Gastroesophageal sphincter (tissue), 4 donors: ENCODE measurements at regions not wholly inside any gene's neighbourhood (a gene's known extent, or its start where the extent isn't known, plus 50 kb on each side); places are given as distances from the start of the nearest gene placed in this dataset.

ENCODE experiments used
- ATAC-seq: fragments of 150-250 bp; one replicate; pipeline ENCODE4 v1.9.1; 2016; ENCODE audit warnings: mild to moderate bottlenecking, moderate library complexity
- H3K27ac ChIP-seq, 4 donors: fragments of 200-600 bp; sonication (generic) in 3 of 4; 1 replicate in 3 of 4; 2 replicates in 1 of 4; pipeline ENCODE4 v1.5.1; 2016 to 2019
- H3K27me3 ChIP-seq: fragments of 200-600 bp; sonication (generic); one replicate; pipeline ENCODE4 v1.5.1; 2019
- H3K36me3 ChIP-seq, 2 donors: fragments of 200-600 bp; sonication (generic); one replicate each; pipeline ENCODE4 v1.5.1; 2019; ENCODE audit warnings: control low read depth in 1 of 2
- H3K4me1 ChIP-seq, 3 donors: fragments of 200-600 bp; sonication (generic); 1 replicate in 2 of 3; 2 replicates in 1 of 3; pipeline ENCODE4 v1.5.1; 2016 to 2019; ENCODE audit warnings: control low read depth in 2 of 3
- H3K4me3 ChIP-seq, 2 donors: fragments of 200-600 bp; sonication (generic); one replicate each; pipeline ENCODE4 v1.5.1; 2019; ENCODE audit warnings: mild to moderate bottlenecking in 1 of 2, moderate library complexity in 1 of 2
- H3K9me3 ChIP-seq, 3 donors: fragments of 200-600 bp; sonication (generic); one replicate each; pipeline ENCODE4 v1.5.1; 2017 to 2019; ENCODE audit warnings: control low read depth in 2 of 3
- EP300 ChIP-seq: sonication (generic); formaldehyde crosslinking; IDR thresholded peaks from one replicate; pipeline ENCODE4 v1.6.1; 2017; ENCODE audit warnings: antibody characterized with exemption, mild to moderate bottlenecking
- POLR2A ChIP-seq, 2 donors: fragments of 450-650 bp; IDR thresholded peaks; one replicate each; pipeline ENCODE4 v1.6.1; 2017; ENCODE audit warnings: antibody characterized with exemption in 2 of 2, mild to moderate bottlenecking in 2 of 2, moderate library complexity in 1 of 2
- POLR2AphosphoS5 ChIP-seq: sonication (generic); formaldehyde crosslinking; IDR thresholded peaks from one replicate; pipeline ENCODE4 v1.6.1; 2017; ENCODE audit warnings: antibody characterized with exemption
- WGBS, 2 donors: methylation state at CpG; one replicate each; pipeline ENCODE4 v1.1.5; 2018; ENCODE audit warnings: low coverage in 1 of 2; 5-methylcytosine and 5-hydroxymethylcytosine counted together
- TF ChIP-seq, protein P1 (sequence below), 4 experiments: fragments of 200-600 bp in 2 of 4; fragments of 450-650 bp in 2 of 4; sonication (generic) in 1 of 4; IDR thresholded peaks; one replicate each; pipeline ENCODE4 v1.5.1; 2017 to 2019; ENCODE audit warnings: antibody characterized with exemption in 4 of 4, mild to moderate bottlenecking in 2 of 4, moderate library complexity in 2 of 4

GRCh38 chr13:40863723-40864122 lies 74.3 kb downstream of the SLC25A15 start:
- no peaks in the 10 kb centered on the region for H3K36me3 ChIP-seq
- no peaks in the 10 kb centered on the region for H3K4me1 ChIP-seq
- WGBS, 2 donors, result 68 to 75% methylated on average over 3 to 4 of the region's 4 CpGs
- H3K9me3 ChIP-seq, result no peaks in the 10 kb centered on the region
- H3K4me3 ChIP-seq, result no peak overlapping the region
- ATAC-seq, result no peak
- H3K27ac ChIP-seq, result no peak overlapping the region
- no peak for TF ChIP-seq POLR2AphosphoS5
- TF ChIP-seq, protein P1, sequence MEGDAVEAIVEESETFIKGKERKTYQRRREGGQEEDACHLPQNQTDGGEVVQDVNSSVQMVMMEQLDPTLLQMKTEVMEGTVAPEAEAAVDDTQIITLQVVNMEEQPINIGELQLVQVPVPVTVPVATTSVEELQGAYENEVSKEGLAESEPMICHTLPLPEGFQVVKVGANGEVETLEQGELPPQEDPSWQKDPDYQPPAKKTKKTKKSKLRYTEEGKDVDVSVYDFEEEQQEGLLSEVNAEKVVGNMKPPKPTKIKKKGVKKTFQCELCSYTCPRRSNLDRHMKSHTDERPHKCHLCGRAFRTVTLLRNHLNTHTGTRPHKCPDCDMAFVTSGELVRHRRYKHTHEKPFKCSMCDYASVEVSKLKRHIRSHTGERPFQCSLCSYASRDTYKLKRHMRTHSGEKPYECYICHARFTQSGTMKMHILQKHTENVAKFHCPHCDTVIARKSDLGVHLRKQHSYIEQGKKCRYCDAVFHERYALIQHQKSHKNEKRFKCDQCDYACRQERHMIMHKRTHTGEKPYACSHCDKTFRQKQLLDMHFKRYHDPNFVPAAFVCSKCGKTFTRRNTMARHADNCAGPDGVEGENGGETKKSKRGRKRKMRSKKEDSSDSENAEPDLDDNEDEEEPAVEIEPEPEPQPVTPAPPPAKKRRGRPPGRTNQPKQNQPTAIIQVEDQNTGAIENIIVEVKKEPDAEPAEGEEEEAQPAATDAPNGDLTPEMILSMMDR (IDR thresholded peaks at IDR 0.05), result no peak
- TF ChIP-seq EP300, result no peak
- TF ChIP-seq POLR2A (IDR thresholded peaks at IDR 0.05), result no peak
- no peaks in the 10 kb centered on the region for H3K27me3 ChIP-seq

DNA sequence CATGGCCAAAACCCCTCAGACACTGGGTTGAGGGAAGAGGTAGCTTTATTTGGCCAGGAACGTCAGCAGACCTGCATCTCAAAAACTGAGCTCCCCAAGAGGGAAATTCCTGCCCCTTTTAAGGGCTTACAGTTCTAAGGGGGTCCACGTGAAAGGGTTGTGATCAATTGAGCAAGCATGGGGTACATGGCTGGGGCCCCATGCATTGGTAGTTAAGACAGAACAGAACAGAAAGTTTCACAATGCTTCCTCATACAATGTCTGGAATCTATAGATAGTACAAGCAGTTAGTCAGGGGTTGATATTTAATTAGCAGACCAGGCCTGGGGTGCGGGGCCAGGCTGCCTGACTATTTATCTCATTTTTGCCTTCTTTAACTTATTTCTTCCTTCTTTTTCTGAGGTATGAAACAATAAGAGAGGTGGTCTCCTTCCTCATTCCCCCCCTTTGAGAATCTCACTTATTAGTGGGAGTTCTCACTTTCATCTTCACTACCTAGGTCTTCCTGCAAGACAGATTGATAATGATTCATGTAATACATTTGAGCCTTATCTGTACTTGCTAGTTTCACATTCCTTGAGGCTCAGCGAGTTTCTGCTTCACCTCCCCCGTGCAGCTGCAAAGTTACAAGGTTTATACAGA lies 84.8 kb downstream of the SLC25A15 start:
- no peak overlapping the region for H3K27ac ChIP-seq
- peaks cover 0 to 68% (median 0%) of the 10 kb centered on the region in 3 donors for H3K9me3 ChIP-seq
- no peaks in the 10 kb centered on the region for H3K27me3 ChIP-seq
- TF ChIP-seq POLR2A (IDR thresholded peaks at IDR 0.05) (no peak), EP300 (no peak), POLR2AphosphoS5 (no peak)
- TF ChIP-seq, protein P1 (IDR thresholded peaks at IDR 0.05), result no peak
- H3K4me1 ChIP-seq, result no peaks in the 10 kb centered on the region
- 97 to 98% methylated on average over 4 to 5 of the region's 5 CpGs for WGBS, 2 donors
- no peak overlapping the region for H3K4me3 ChIP-seq
- peaks cover 0 to 68% of the 10 kb centered on the region in 2 donors for H3K36me3 ChIP-seq
- no peak for ATAC-seq

GRCh38 chr13:40875044-40875443 lies 85.6 kb downstream of the SLC25A15 start:
- no peak for TF ChIP-seq POLR2A (IDR thresholded peaks at IDR 0.05)
- Histone ChIP-seq H3K4me3 (no peak overlapping the region), H3K9me3 (peaks cover 0 to 68% (median 0%) of the 10 kb centered on the region in 3 donors), H3K27ac (no peak overlapping the region), H3K27me3 (no peaks in the 10 kb centered on the region), H3K36me3 (peaks cover 0 to 75% of the 10 kb centered on the region in 2 donors), H3K4me1 (no peaks in the 10 kb centered on the region)
- 97 to 100% methylated on average over 3 to 4 of the region's 4 CpGs for WGBS, 2 donors
- no peak for ATAC-seq

- Histone ChIP-seq H3K27me3 (no peaks in the 10 kb centered on the region), H3K9me3 (peaks cover 0 to 68% (median 0%) of the 10 kb centered on the region in 3 donors), H3K4me3 (no peak overlapping the region), H3K27ac (no peak overlapping the region), H3K4me1 (no peaks in the 10 kb centered on the region), H3K36me3 (peaks cover 0 to 77% of the 10 kb centered on the region in 2 donors)
- TF ChIP-seq, protein P1 (IDR thresholded peaks at IDR 0.05), result no peak
- no peak for TF ChIP-seq POLR2AphosphoS5
- no peak for TF ChIP-seq POLR2A (IDR thresholded peaks at IDR 0.05)
- TF ChIP-seq EP300, result no peak
- ATAC-seq, result no peak
- 80 to 98% methylated on average over 1 to 6 of the region's 6 CpGs for WGBS, 2 donors
Measured at GRCh38 chr13:40875583-40875982, 86.2 kb downstream of the SLC25A15 start.

DNA sequence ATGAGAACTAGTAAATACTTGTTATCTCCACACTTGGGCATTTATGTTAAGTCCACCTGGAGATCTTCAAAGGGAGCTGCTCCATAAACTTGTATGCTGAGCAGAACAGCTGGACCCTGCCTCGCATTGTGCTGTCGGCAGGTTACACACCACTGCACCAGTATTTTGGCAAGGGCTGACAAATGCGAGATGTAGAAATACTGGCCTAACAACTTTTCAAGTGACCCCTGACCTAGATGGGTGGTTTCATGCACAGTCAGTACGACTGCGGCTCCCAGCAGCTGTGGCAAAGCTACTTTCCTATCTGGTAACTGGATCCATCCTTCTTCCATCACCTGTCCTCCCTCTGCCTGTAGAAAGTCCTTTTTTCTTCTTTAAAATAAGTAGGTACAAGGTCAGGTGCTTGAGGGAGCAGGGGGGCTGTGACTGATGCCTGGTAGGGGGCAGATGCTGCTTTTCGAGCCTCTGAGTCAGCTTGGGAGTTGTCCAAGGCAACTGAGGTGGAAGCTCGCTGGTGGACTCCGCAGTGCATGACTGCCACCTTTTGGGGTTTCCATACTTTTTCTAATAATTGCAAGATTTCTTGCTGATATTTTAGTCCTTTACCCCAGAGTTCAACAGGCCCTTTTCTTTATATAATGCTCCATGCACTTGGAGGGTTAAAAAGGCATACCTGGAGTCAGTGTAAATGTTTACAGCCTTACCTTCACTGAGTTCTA lies 86.8 kb downstream of the SLC25A15 start:
- Histone ChIP-seq H3K9me3 (peaks cover 0 to 68% (median 0%) of the 10 kb centered on the region in 3 donors), H3K4me3 (no peak overlapping the region), H3K36me3 (peaks cover 0 to 78% of the 10 kb centered on the region in 2 donors), H3K27ac (no peak overlapping the region), H3K4me1 (no peaks in the 10 kb centered on the region), H3K27me3 (no peaks in the 10 kb centered on the region)
- TF ChIP-seq POLR2A (IDR thresholded peaks at IDR 0.05), result no peak
- no peak for TF ChIP-seq EP300
- TF ChIP-seq POLR2AphosphoS5, result no peak
- TF ChIP-seq, protein P1 (IDR thresholded peaks at IDR 0.05), result no peak
- 97 to 100% methylated on average over 3 to 7 of the region's 8 CpGs for WGBS, 2 donors
- ATAC-seq, result no peak
